ENCODE measurements at regions not wholly inside any gene's neighbourhood (a gene's known extent, or its start where the extent isn't known, plus 50 kb on each side); places are given as distances from the start of the nearest gene placed in this dataset.

DNA sequence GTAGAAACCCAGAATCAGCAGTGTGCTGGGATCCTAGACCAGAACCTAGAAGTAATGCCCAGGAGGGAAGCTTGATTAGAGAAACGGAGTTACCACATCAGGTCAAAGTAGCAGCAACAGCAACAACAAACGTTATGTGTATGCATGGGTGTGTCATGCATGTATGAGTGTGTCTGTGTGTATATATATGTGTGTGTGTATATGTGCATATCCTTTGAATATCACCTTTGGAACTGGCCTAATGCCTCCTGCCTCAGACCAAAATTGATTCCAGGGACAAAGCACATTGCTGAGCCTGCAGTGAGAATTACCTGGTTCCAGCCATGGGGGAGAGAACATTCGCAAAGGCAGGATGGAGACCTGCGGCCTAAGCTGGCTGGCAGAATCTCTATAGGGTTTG, 55.9 kb downstream of the MAP10 start (continued):
- no peak for TF ChIP-seq CBX3 (IDR thresholded peaks at IDR 0.05; ENCODE audit: low read depth)
- TF ChIP-seq TCF7L2 (IDR thresholded peaks at IDR 0.05; ENCODE audit: borderline replicate concordance, extremely low read depth, insufficient read depth, insufficient read length), result no peak

DNA sequence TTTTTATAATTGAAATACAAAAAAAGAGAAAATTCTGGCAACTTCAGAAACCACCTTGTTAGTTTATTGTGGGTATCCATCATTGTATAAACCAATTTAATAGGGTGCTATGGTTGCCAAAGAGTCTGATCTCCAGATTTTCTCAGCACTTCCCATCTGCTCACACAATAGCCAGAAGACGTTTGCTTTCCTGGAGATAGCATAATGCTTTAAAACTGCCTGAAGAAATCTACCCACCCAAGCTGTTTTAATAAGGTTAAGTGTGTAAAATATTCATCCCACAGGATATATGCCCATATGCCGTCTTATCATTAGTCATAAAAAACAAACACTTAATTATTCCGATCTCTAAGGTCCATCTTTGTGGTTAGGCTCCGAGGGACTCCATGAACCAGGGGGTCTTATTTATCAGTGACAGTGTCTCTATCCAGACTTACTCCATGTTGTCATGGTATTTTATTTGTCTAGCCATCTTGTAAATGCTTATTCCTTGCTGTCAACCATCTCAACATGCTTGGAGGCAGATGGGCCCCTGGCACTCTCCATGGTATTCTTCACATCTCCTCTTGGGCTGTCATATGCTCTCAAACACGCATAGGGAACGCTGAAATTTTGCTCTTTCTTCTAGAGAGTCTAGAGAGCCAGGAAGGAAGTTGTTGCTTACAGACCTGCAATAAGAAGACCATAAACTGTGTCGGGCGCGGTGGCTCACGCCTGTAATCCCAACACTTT, 58.5 kb downstream of the MAP10 start:
- Histone ChIP-seq H3K9me2 (ENCODE audit: insufficient read depth) (no peaks in the 10 kb centered on the region), H2AFZ (ENCODE audit: low read depth, low read length, poor library complexity, severe bottlenecking) (no peak overlapping the region), H4K20me1 (ENCODE audit: insufficient read depth) (no peaks in the 10 kb centered on the region), H3K9ac (ENCODE audit: low read length) (no peak overlapping the region), H3K27ac (ENCODE audit: low read depth, low read length) (no peak overlapping the region), H3K4me1 (ENCODE audit: control insufficient read depth in 1 of 2, insufficient read depth in 2 of 2, low read length in 2 of 2) (peaks cover 0 to under 1% of the 10 kb centered on the region in 2 experiments; a peak in 2 of 4 replicates), H3K27me3 (ENCODE audit: insufficient read depth, low read length) (no peaks in the 10 kb centered on the region), H3K36me3 (ENCODE audit: control insufficient read depth in 1 of 2, insufficient read depth in 2 of 2, low read length in 2 of 2) (no peaks in the 10 kb centered on the region), H3K79me2 (ENCODE audit: insufficient read depth, low read length) (no peaks in the 10 kb centered on the region), H3K4me2 (ENCODE audit: low read length) (no peak overlapping the region), H3K4me3 (replicated peaks in 1 of 2; ENCODE audit: low read depth in 1 of 2, low read length in 2 of 2) (no peak overlapping the region), H3K9me3 (ENCODE audit: control insufficient read depth in 1 of 2, insufficient read depth in 1 of 2, low read depth in 1 of 2, low read length in 2 of 2) (no peaks in the 10 kb centered on the region)
- ATAC-seq (no peak), DNase-seq (ENCODE audit: low read depth, low spot score) (no peak)
- POLR2A ChIA-PET, result no interaction called here
- no TSS peak for BruUV-seq (replicated peaks)
- no peak for TF ChIP-seq TCF7L2 (IDR thresholded peaks at IDR 0.05; ENCODE audit: borderline replicate concordance, extremely low read depth, insufficient read depth, insufficient read length)
- TF ChIP-seq POLR2A (IDR thresholded peaks at IDR 0.05; ENCODE audit: borderline replicate concordance, extremely low read depth, insufficient read depth, insufficient read length), result no peak
- RAD21 ChIA-PET (ENCODE audit: low non-redundant PET in 1 of 2, low total read pairs in 2 of 2, uncharacterized antibody in 2 of 2, unreplicated experiment in 2 of 2), result no interaction called here
- CTCF ChIA-PET, result no interaction called here
- intact Hi-C loops (cut with micrococcal nuclease), result no loop called here

DNA sequence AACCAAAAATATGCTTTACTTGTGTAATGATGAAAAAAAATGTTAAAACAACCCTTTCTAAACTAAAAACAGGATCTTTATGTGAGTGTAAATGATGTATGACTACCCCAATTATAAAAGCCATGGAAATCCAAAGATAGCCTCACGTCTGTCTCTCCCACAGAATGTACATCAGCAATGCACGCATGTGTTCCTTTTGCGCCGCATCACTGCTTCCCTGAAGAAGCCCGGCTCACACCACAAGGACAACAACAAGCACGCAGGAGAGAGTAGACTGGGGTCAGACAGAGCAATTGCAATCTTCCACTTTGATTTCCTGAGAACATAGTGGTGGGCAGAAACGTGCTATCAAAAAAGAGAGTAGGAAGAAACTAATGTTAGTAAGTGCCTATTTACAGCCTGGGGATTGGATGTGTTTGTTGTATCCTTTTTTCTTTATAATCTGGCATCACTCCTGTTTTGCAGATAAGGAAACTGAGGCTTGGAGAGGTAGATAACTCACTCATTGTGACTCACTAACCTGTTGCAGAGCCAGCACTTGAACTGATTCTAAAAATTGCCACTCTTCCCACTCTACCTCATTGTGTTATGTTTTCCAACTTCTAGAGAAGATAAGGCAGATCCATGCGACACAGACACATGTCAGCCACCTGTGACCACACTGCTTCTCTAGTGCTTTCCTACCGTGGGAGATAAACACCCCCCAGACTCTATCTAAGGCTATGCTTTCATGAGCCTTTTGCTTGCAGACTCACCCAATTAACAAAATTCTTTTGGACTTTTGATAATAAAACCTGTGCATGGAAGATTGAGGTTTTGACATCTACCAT, 60.1 kb downstream of the MAP10 start:
- intact Hi-C loops (cut with micrococcal nuclease), result no loop called here
- TF ChIP-seq, protein P1, sequence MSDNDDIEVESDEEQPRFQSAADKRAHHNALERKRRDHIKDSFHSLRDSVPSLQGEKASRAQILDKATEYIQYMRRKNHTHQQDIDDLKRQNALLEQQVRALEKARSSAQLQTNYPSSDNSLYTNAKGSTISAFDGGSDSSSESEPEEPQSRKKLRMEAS (IDR thresholded peaks at IDR 0.05), result no peak
- TF ChIP-seq ELF1 (IDR thresholded peaks at IDR 0.05; ENCODE audit: borderline replicate concordance, low read depth), result no peak
- TF ChIP-seq ZFX (IDR thresholded peaks at IDR 0.05), result no peak
- TF ChIP-seq EZH2 (IDR thresholded peaks at IDR 0.05), result no peak
- no peak for TF ChIP-seq POLR2AphosphoS5 (IDR thresholded peaks at IDR 0.05; ENCODE audit: low read depth, low read length)
- TF ChIP-seq, protein P2, sequence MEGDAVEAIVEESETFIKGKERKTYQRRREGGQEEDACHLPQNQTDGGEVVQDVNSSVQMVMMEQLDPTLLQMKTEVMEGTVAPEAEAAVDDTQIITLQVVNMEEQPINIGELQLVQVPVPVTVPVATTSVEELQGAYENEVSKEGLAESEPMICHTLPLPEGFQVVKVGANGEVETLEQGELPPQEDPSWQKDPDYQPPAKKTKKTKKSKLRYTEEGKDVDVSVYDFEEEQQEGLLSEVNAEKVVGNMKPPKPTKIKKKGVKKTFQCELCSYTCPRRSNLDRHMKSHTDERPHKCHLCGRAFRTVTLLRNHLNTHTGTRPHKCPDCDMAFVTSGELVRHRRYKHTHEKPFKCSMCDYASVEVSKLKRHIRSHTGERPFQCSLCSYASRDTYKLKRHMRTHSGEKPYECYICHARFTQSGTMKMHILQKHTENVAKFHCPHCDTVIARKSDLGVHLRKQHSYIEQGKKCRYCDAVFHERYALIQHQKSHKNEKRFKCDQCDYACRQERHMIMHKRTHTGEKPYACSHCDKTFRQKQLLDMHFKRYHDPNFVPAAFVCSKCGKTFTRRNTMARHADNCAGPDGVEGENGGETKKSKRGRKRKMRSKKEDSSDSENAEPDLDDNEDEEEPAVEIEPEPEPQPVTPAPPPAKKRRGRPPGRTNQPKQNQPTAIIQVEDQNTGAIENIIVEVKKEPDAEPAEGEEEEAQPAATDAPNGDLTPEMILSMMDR (IDR thresholded peaks at IDR 0.05 in 2 of 3, conservative IDR thresholded peaks at IDR 0.05 in 1 of 3; ENCODE audit: borderline replicate concordance in 1 of 3, insufficient read depth in 1 of 3, low read depth in 2 of 3, low read length in 2 of 3), result no peak
- TF ChIP-seq SIN3A (IDR thresholded peaks at IDR 0.05; ENCODE audit: low read depth), result no peak
- no peak for TF ChIP-seq ZNF274 (IDR thresholded peaks at IDR 0.05; ENCODE audit: low read depth, low read length)
- TF ChIP-seq, protein P3, sequence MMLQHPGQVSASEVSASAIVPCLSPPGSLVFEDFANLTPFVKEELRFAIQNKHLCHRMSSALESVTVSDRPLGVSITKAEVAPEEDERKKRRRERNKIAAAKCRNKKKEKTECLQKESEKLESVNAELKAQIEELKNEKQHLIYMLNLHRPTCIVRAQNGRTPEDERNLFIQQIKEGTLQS (IDR thresholded peaks at IDR 0.05), result no peak
- no peak for TF ChIP-seq SRF (IDR thresholded peaks at IDR 0.05; ENCODE audit: low read depth)

More for the DNA sequence above, 60.1 kb downstream of the MAP10 start:
- no TSS peak for BruUV-seq (replicated peaks)
- Histone ChIP-seq H3K27ac (ENCODE audit: low read depth, low read length) (no peak overlapping the region), H3K4me2 (ENCODE audit: low read length) (no peak overlapping the region), H3K4me3 (replicated peaks in 1 of 2; ENCODE audit: low read depth in 1 of 2, low read length in 2 of 2) (no peak overlapping the region), H4K20me1 (ENCODE audit: insufficient read depth) (no peaks in the 10 kb centered on the region), H3K9ac (ENCODE audit: low read length) (no peak overlapping the region), H2AFZ (ENCODE audit: low read depth, low read length, poor library complexity, severe bottlenecking) (no peak overlapping the region), H3K9me3 (ENCODE audit: control insufficient read depth in 1 of 2, insufficient read depth in 1 of 2, low read depth in 1 of 2, low read length in 2 of 2) (no peaks in the 10 kb centered on the region), H3K27me3 (ENCODE audit: insufficient read depth, low read length) (no peaks in the 10 kb centered on the region), H3K9me2 (ENCODE audit: insufficient read depth) (no peaks in the 10 kb centered on the region), H3K36me3 (ENCODE audit: control insufficient read depth in 1 of 2, insufficient read depth in 2 of 2, low read length in 2 of 2) (no peaks in the 10 kb centered on the region), H3K4me1 (ENCODE audit: control insufficient read depth in 1 of 2, insufficient read depth in 2 of 2, low read length in 2 of 2) (peaks cover 4 to 7% of the 10 kb centered on the region in 2 experiments; a peak in 2 of 4 replicates), H3K79me2 (ENCODE audit: insufficient read depth, low read length) (no peaks in the 10 kb centered on the region)
- DNase-seq (ENCODE audit: low read depth, low spot score) (no peak), ATAC-seq (no peak)
- ChIA-PET POLR2A (no interaction called here), CTCF (no interaction called here), RAD21 (ENCODE audit: low non-redundant PET in 1 of 2, low total read pairs in 2 of 2, uncharacterized antibody in 2 of 2, unreplicated experiment in 2 of 2) (no interaction called here)

All from HCT116 (cell line).